GM13977 (cell line): ENCODE measurements at regions not wholly inside any gene's neighbourhood (a gene's known extent, or its start where the extent isn't known, plus 50 kb on each side); places are given as distances from the start of the nearest gene placed in this dataset.

Source experiments
- DNase-seq: peaks from one replicate; pipeline ENCODE4 v3.0.0; 2012; ENCODE audit warnings: low spot score
- CTCF ChIP-seq: IDR thresholded peaks from 2 replicates; pipeline ENCODE4 v1.5.1; 2012; ENCODE audit warnings: mild to moderate bottlenecking, control low read depth; ENCODE audit not compliant: insufficient read depth; ENCODE audit errors: extremely low read depth, missing control alignments
- in situ Hi-C: fragments of 300-500 bp; cut with MboI; formaldehyde crosslinking; loops from one replicate; pipeline ENCODE4 v1.12.0; 2022; ENCODE audit warnings: low sequenced_read_pairs, low pct_unique_long_range_greater_than_20kb, mixed read lengths, inconsistent platforms; ENCODE audit not compliant: unreplicated experiment

GRCh38 chr2:72011791-72012190 is 135.9 kb downstream of the CYP26B1 start:
- no peak for DNase-seq
- TF ChIP-seq CTCF, result no peak
- in situ Hi-C loops, result no loop called here

- no peak for DNase-seq
- in situ Hi-C loops, result no loop called here
- TF ChIP-seq CTCF, result no peak
Observed at GRCh38 chr2:72011370-72011689, 136.3 kb downstream of the CYP26B1 start.

- TF ChIP-seq CTCF, result no peak
- in situ Hi-C loops, result no loop called here
- DNase-seq, result no peak
Observed at GRCh38 chr2:72010647-72011369, 136.9 kb downstream of the CYP26B1 start.

- in situ Hi-C loops, result no loop called here
- DNase-seq, result no peak
- no peak for TF ChIP-seq CTCF
Observed at GRCh38 chr2:72008608-72009007, 139.1 kb downstream of the CYP26B1 start.

- no peak for DNase-seq
- TF ChIP-seq CTCF, result no peak
- in situ Hi-C loops, result no loop called here
Observed at GRCh38 chr2:72007402-72007801, 140.3 kb downstream of the CYP26B1 start.

GRCh38 chr2:72006188-72006736 is 141.4 kb downstream of the CYP26B1 start:
- TF ChIP-seq CTCF, result no peak
- in situ Hi-C loops, result no loop called here
- DNase-seq, result no peak

GRCh38 chr2:72004976-72005375 is 142.7 kb downstream of the CYP26B1 start:
- in situ Hi-C loops, result no loop called here
- TF ChIP-seq CTCF, result no peak
- no peak for DNase-seq
